OCI-LY7 (cell line): ENCODE measurements at regions not wholly inside any gene's neighbourhood (a gene's known extent, or its start where the extent isn't known, plus 50 kb on each side); places are given as distances from the start of the nearest gene placed in this dataset.

Experiments
- BruUV-seq: library from RNA; stranded (reverse); fragments of 400-500 nt; replicated peaks from 2 replicates; lab custom pipeline; 2021; lab: Mats Ljungman, UMichigan
- CTCF ChIA-PET: fragments of 300-600 bp; sonication (Branson Sonifier 250); formaldehyde crosslinking; loops from one replicate; lab custom pipeline; 2022; ENCODE audit warnings: antibody characterized with exemption; ENCODE audit not compliant: unreplicated experiment; lab: Charles Lee
- POLR2A ChIA-PET: fragments of 300-600 bp; sonication (Branson Sonifier 250); formaldehyde crosslinking; loops from one replicate; lab custom pipeline; 2022; ENCODE audit warnings: antibody characterized with exemption; lab: Charles Lee
- DNase-seq: peaks from one replicate; pipeline ENCODE4 v3.0.0-alpha.2; 2015; ENCODE audit warnings: low spot score
- H2AFZ ChIP-seq: fragments of 200-600 bp; sonication (generic), shearing (Covaris generic); 2 replicates; pipeline ENCODE4 v1.6.1; 2014; ENCODE audit warnings: mild to moderate bottlenecking, antibody characterized with exemption, low read length, moderate library complexity
- H3K27ac ChIP-seq: fragments of 200-600 bp; sonication (generic); 2 replicates; pipeline ENCODE4 v1.5.1; 2014; ENCODE audit warnings: mixed run types, low read depth, mild to moderate bottlenecking, moderate library complexity, low read length, inconsistent platforms; ENCODE audit not compliant: poor library complexity, severe bottlenecking
- H3K36me3 ChIP-seq: fragments of 200-600 bp; sonication (generic); 2 replicates; pipeline ENCODE4 v1.6.1; 2014; ENCODE audit warnings: mild to moderate bottlenecking, antibody characterized with exemption, low read length, moderate library complexity, mixed read lengths; ENCODE audit not compliant: insufficient read depth
- H3K4me1 ChIP-seq: fragments of 200-600 bp; sonication (generic); 2 replicates; pipeline ENCODE4 v1.5.1; 2014; ENCODE audit warnings: mild to moderate bottlenecking, low read length; ENCODE audit not compliant: insufficient read depth, poor library complexity, severe bottlenecking
- H3K4me2 ChIP-seq: fragments of 200-600 bp; sonication (generic); 2 replicates; pipeline ENCODE4 v1.6.1; 2014; ENCODE audit warnings: mild to moderate bottlenecking, low read length
- H3K4me3 ChIP-seq: fragments of 200-600 bp; sonication (generic); 2 replicates; pipeline ENCODE4 v1.5.1; 2014; ENCODE audit warnings: mild to moderate bottlenecking, low read depth, low read length; ENCODE audit not compliant: poor library complexity, severe bottlenecking
- H3K79me2 ChIP-seq: fragments of 200-600 bp; sonication (generic); 2 replicates; pipeline ENCODE4 v1.6.1; 2016; ENCODE audit warnings: low read depth, mild to moderate bottlenecking, low read length, moderate library complexity, mixed read lengths; ENCODE audit not compliant: insufficient read depth
- H3K9me2 ChIP-seq: fragments of 200-600 bp; sonication (generic); 2 replicates; pipeline ENCODE4 v1.6.1; 2016; ENCODE audit warnings: mild to moderate bottlenecking, low read length, mixed read lengths; ENCODE audit not compliant: insufficient read depth
- H3K9me3 ChIP-seq: fragments of 200-600 bp; sonication (generic); 2 replicates; pipeline ENCODE4 v1.6.1; 2014; ENCODE audit warnings: mild to moderate bottlenecking, mixed run types, low read length, mixed read lengths
- H4K20me1 ChIP-seq: fragments of 200-600 bp; sonication (generic); 2 replicates; pipeline ENCODE4 v1.6.1; 2014; ENCODE audit warnings: mild to moderate bottlenecking, antibody characterized with exemption, low read length, moderate library complexity, mixed read lengths; ENCODE audit not compliant: insufficient read depth
- EZH2phosphoT487 ChIP-seq: fragments of 200-600 bp; sonication (generic); IDR thresholded peaks from 2 replicates; pipeline ENCODE4 v1.6.1; 2018; ENCODE audit warnings: low read depth, borderline replicate concordance, mild to moderate bottlenecking, mixed run types, antibody characterized with exemption, low read length, moderate library complexity, mixed read lengths
- intact Hi-C: fragments of 100-400 bp; cut with micrococcal nuclease; formaldehyde crosslinking; loops from one replicate; pipeline ENCODE4 v1.10.0; 2022; ENCODE audit not compliant: unreplicated experiment
- TF ChIP-seq, protein P1 (sequence below): fragments of 200-600 bp; sonication (generic); conservative IDR thresholded peaks from 2 replicates; pipeline ENCODE4 v1.5.1; 2014; ENCODE audit warnings: mild to moderate bottlenecking, antibody characterized with exemption, low read length, moderate library complexity, mixed read lengths

DNA sequence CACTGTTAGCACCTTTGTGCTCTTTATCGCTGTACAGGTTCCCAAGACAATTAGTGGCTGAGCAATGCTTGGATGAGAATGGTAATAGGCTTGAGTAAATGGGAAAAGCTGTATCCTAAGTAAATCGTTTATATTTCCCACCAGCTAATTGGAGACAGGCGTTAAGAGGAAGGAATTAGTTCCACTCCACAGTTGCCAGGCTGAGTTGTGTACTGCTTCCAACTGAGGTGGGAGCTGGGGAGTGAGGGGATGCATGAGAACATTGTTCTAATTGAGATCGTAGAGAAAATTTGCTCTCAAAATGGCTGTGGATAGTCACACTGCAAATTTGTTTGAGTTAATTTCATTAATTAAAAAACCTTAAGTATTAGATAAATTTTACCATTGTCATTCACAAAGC is 285.0 kb upstream of the ADAMTSL1 start:
- CTCF ChIA-PET = no interaction called here

DNA sequence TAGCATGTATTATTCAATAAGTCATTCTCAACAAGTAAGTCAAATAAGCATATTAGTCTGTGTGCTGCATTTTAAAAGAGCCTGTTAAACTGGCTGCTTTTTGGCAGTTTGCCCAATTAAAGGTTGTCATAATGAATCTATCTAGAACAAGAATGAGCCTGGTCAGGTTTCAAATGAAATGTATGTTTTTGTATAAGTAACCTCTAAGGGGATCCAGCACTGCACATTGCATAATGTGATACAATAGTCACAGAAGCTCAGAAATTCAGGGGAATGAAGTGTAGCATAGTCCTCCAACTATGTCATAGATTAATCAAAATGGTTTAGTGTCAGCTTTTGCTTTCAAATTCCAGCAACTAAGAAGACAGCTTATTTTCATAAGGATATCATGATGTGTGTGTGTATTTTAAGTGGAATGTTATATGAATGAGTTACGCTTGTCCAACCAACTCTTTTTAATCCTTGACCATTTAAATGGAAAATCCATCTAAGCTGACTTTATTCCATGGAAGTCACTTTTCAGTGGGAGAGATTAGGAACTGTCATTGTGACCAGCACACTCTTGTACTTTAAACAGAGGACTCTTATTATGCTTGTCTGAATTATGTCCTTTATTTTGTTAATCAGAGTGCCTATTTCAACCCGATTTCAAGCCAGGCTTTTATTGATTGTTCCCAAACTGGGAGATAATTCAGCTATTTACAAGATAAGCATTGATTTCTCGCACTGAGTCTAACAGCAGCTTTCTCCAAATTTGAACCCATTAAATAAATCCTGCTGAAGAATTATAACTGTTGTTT is 283.9 kb upstream of the ADAMTSL1 start:
- Histone ChIP-seq H2AFZ (no peak overlapping the region), H3K27ac (no peak overlapping the region), H3K9me3 (no peaks in the 10 kb centered on the region), H3K4me1 (no peaks in the 10 kb centered on the region), H3K4me3 (no peak overlapping the region), H3K79me2 (no peaks in the 10 kb centered on the region), H3K36me3 (no peaks in the 10 kb centered on the region), H3K4me2 (no peak overlapping the region), H4K20me1 (no peaks in the 10 kb centered on the region), H3K9me2 (no peaks in the 10 kb centered on the region)
- no peak for DNase-seq
- TF ChIP-seq, protein P1, sequence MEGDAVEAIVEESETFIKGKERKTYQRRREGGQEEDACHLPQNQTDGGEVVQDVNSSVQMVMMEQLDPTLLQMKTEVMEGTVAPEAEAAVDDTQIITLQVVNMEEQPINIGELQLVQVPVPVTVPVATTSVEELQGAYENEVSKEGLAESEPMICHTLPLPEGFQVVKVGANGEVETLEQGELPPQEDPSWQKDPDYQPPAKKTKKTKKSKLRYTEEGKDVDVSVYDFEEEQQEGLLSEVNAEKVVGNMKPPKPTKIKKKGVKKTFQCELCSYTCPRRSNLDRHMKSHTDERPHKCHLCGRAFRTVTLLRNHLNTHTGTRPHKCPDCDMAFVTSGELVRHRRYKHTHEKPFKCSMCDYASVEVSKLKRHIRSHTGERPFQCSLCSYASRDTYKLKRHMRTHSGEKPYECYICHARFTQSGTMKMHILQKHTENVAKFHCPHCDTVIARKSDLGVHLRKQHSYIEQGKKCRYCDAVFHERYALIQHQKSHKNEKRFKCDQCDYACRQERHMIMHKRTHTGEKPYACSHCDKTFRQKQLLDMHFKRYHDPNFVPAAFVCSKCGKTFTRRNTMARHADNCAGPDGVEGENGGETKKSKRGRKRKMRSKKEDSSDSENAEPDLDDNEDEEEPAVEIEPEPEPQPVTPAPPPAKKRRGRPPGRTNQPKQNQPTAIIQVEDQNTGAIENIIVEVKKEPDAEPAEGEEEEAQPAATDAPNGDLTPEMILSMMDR = no peak
- TF ChIP-seq EZH2phosphoT487 = no peak
- POLR2A ChIA-PET = interaction anchor here (0.6 kb wide), 1 partner anchor 357 kb away, joined by 4 read pairs; no protein-coding TSS in a partner anchor
- intact Hi-C loops = no loop called here
- BruUV-seq = no TSS peak
- CTCF ChIA-PET = no interaction called here

More for the DNA sequence above, 285.0 kb upstream of the ADAMTSL1 start:
- Histone ChIP-seq H3K4me2 (no peak overlapping the region), H3K79me2 (no peaks in the 10 kb centered on the region), H3K4me3 (no peak overlapping the region), H3K9me2 (no peaks in the 10 kb centered on the region), H3K27ac (no peak overlapping the region), H3K9me3 (no peaks in the 10 kb centered on the region), H3K36me3 (no peaks in the 10 kb centered on the region), H4K20me1 (no peaks in the 10 kb centered on the region), H2AFZ (no peak overlapping the region), H3K4me1 (no peaks in the 10 kb centered on the region)
- BruUV-seq = no TSS peak
- DNase-seq = no peak
- intact Hi-C loops = no loop called here
- TF ChIP-seq, protein P1 = no peak
- TF ChIP-seq EZH2phosphoT487 = no peak
- POLR2A ChIA-PET = no interaction called here

GRCh38 chr9:18190671-18191374 is 283.1 kb upstream of the ADAMTSL1 start:
- H3K79me2 ChIP-seq = no peaks in the 10 kb centered on the region
- no peak overlapping the region for H3K4me3 ChIP-seq
- no peaks in the 10 kb centered on the region for H3K9me3 ChIP-seq
- POLR2A ChIA-PET = interaction anchor here (0.6 kb wide), 1 partner anchor 357 kb away, joined by 4 read pairs; no protein-coding TSS in a partner anchor
- no peaks in the 10 kb centered on the region for H4K20me1 ChIP-seq
- BruUV-seq = no TSS peak
- H3K9me2 ChIP-seq = no peaks in the 10 kb centered on the region
- DNase-seq = no peak
- no peaks in the 10 kb centered on the region for H3K36me3 ChIP-seq
- H3K27ac ChIP-seq = no peak overlapping the region
- no peak overlapping the region for H3K4me2 ChIP-seq
- intact Hi-C loops = no loop called here
- no peak for TF ChIP-seq EZH2phosphoT487
- TF ChIP-seq, protein P1 = peak; percentile 42; the same call in 1 of the 2 replicates
- H3K4me1 ChIP-seq = no peaks in the 10 kb centered on the region
- CTCF ChIA-PET = no interaction called here
- no peak overlapping the region for H2AFZ ChIP-seq
